ENCODE measurements at regions not wholly inside any gene's neighbourhood (a gene's known extent, or its start where the extent isn't known, plus 50 kb on each side); places are given as distances from the start of the nearest gene placed in this dataset.

GRCh38 chr10:35762311-35763030 is 120.4 kb upstream of the FZD8 start:
- 84 to 90% methylated on average over 6 of the region's 6 CpGs for WGBS, 2 donors
- no peaks in the 10 kb centered on the region for H3K9me3 ChIP-seq
- H3K27me3 ChIP-seq: no peaks in the 10 kb centered on the region
- ATAC-seq (ENCODE audit: low FRiP score in 2 of 2) (no peak), DNase-seq (no peak)
- H3K4me1 ChIP-seq: peaks cover 0 to 4% (median 0%) of the 10 kb centered on the region in 4 donors
- H3K4me3 ChIP-seq: no peak overlapping the region
- no peak for TF ChIP-seq POLR2AphosphoS5 (IDR thresholded peaks at IDR 0.05)
- no peak for TF ChIP-seq EP300 (IDR thresholded peaks at IDR 0.05)
- no peak for TF ChIP-seq CTCF (IDR thresholded peaks at IDR 0.05)
- no peak for TF ChIP-seq POLR2A (IDR thresholded peaks at IDR 0.05)
- no peaks in the 10 kb centered on the region for H3K36me3 ChIP-seq
- no peak overlapping the region for H3K27ac ChIP-seq

- no peak overlapping the region for H3K4me3 ChIP-seq
- DNase-seq (no peak), ATAC-seq (ENCODE audit: low FRiP score in 2 of 2) (peak in 1 of 2 donors; percentile 96)
- WGBS, 2 donors: 87 to 89% methylated on average over 9 of the region's 9 CpGs
- H3K27ac ChIP-seq: no peak overlapping the region
- no peaks in the 10 kb centered on the region for H3K27me3 ChIP-seq
- no peaks in the 10 kb centered on the region for H3K9me3 ChIP-seq
- no peaks in the 10 kb centered on the region for H3K4me1 ChIP-seq
- H3K36me3 ChIP-seq: no peaks in the 10 kb centered on the region
- no peak for TF ChIP-seq EP300 (IDR thresholded peaks at IDR 0.05)
- TF ChIP-seq POLR2A (IDR thresholded peaks at IDR 0.05): no peak
- TF ChIP-seq CTCF (IDR thresholded peaks at IDR 0.05): no peak
- TF ChIP-seq POLR2AphosphoS5 (IDR thresholded peaks at IDR 0.05): no peak
These were observed 116.0 kb upstream of the FZD8 start for GRCh38 chr10:35758076-35758475.

- Histone ChIP-seq H3K4me3 (no peak overlapping the region), H3K27me3 (no peaks in the 10 kb centered on the region), H3K9me3 (no peaks in the 10 kb centered on the region), H3K36me3 (no peaks in the 10 kb centered on the region), H3K4me1 (no peaks in the 10 kb centered on the region), H3K27ac (no peak overlapping the region)
- no peak for ATAC-seq (ENCODE audit: low FRiP score in 2 of 2)
- 91 to 97% methylated on average over 5 of the region's 5 CpGs for WGBS, 2 donors
- no peak for DNase-seq
- TF ChIP-seq POLR2AphosphoS5 (IDR thresholded peaks at IDR 0.05): no peak
- TF ChIP-seq EP300 (IDR thresholded peaks at IDR 0.05): no peak
These were observed 112.4 kb upstream of the FZD8 start for GRCh38 chr10:35754519-35754918.

DNA sequence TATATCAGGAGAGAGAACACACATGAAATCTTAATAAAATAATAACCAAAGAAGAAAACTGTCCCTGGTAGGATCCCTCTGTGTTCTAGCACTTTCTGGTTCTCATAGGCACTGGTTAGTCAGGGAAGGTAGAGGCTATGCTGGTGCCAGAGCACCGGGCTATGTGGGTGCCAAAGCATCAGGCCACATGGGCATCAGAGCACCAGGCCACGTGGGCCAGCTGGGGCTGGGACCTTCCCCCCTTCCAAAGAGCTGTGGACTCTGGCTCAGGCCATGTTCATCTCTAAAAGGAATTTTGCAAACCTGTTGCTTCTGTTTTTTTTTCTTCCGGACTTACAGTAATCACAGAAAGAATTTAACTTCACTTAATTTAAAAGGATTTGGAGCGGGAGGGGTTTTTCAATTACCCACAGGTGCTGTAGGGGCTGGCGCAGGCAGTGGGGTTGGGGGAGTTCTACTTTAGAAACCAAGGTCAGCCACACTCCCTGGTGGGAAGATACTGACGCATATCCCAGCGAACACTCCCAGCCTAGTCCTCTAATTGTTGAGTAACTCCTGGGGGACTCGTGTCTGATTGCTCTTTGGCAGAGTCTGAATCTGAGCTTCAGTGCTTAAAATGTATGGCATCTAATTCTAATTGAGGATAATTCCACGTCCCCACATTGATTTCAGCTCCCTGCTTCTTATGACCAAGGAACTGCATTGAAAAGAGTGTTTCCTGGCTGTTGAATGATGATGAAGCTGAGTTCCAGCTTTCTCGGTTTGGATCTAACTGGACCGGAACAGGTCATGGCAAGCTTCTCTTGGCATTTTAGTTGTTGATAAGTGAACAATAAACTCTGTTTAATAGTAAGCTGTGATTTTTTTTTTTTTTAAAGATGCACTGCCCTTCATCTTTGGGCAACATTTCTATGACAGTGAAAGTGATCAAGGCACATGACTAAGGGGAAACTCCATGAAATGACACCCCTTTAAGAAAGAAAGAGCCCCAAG is 110.7 kb upstream of the FZD8 start:
- no peaks in the 10 kb centered on the region for H3K4me1 ChIP-seq
- H3K9me3 ChIP-seq: no peaks in the 10 kb centered on the region
- H3K4me3 ChIP-seq: no peak overlapping the region
- no peaks in the 10 kb centered on the region for H3K27me3 ChIP-seq
- ATAC-seq (ENCODE audit: low FRiP score in 2 of 2) (peak in 1 of 2 donors; percentile 86), DNase-seq (peak in 1 of 2 donors; percentile 16)
- no peaks in the 10 kb centered on the region for H3K36me3 ChIP-seq
- no peak for TF ChIP-seq EP300 (IDR thresholded peaks at IDR 0.05)
- no peak for TF ChIP-seq POLR2AphosphoS5 (IDR thresholded peaks at IDR 0.05)
- no peak for TF ChIP-seq POLR2A (IDR thresholded peaks at IDR 0.05)
- no peak for TF ChIP-seq CTCF (IDR thresholded peaks at IDR 0.05)
- WGBS, 2 donors: 80 to 84% methylated on average over 11 of the region's 11 CpGs
- no peak overlapping the region for H3K27ac ChIP-seq

DNA sequence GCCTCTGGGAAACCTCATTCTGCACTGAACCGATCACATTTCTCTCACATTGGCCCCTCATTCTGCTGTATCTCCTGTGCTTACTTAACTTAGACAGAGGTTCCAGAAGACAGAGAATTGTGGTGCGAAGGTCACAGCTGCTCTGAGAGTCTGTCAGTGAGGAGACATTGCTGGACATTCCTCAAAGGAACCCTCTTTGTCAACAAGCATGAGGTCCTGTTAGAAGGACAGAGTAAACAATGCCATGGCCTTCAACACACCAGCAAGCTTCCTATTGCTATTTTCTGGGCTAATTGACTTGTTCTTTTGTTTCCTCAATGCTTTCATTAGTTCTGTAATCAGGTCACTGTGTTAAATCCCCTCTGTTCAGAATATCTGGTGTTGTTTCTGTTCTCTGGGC is 109.3 kb upstream of the FZD8 start:
- 70 to 75% methylated on average over 2 of the region's 2 CpGs for WGBS, 2 donors
- no peak for ATAC-seq (ENCODE audit: low FRiP score in 2 of 2)
- H3K27ac ChIP-seq: no peak overlapping the region

More for the DNA sequence above, 109.3 kb upstream of the FZD8 start:
- Histone ChIP-seq H3K27me3 (no peaks in the 10 kb centered on the region), H3K9me3 (no peaks in the 10 kb centered on the region), H3K36me3 (no peaks in the 10 kb centered on the region), H3K4me1 (no peaks in the 10 kb centered on the region), H3K4me3 (no peak overlapping the region)
- no peak for DNase-seq
- no peak for TF ChIP-seq CTCF (IDR thresholded peaks at IDR 0.05)
- TF ChIP-seq POLR2AphosphoS5 (IDR thresholded peaks at IDR 0.05): no peak
- no peak for TF ChIP-seq EP300 (IDR thresholded peaks at IDR 0.05)
- TF ChIP-seq POLR2A (IDR thresholded peaks at IDR 0.05): no peak

Data from upper lobe of left lung (tissue), 6 donors.